ENCODE measurements at regions not wholly inside any gene's neighbourhood (a gene's known extent, or its start where the extent isn't known, plus 50 kb on each side); places are given as distances from the start of the nearest gene placed in this dataset.
"Not testable (repeated sequence)": the region's sequence is repeated elsewhere in the genome, so short reads cannot be mapped to it uniquely, and the experiment has no call there.

GRCh38 chr3:194028434-194029004 is 107.4 kb upstream of the HES1 start:
- no peak for DNase-seq

- no peak for DNase-seq
Measured at GRCh38 chr3:194029846-194030245, 106.1 kb upstream of the HES1 start.

GRCh38 chr3:194030372-194030771 is 105.6 kb upstream of the HES1 start:
- no peak for DNase-seq

- no peak for DNase-seq
Measured at GRCh38 chr3:194031349-194031748, 104.6 kb upstream of the HES1 start.

GRCh38 chr3:194031867-194032635 is 103.9 kb upstream of the HES1 start:
- no peak for DNase-seq

- DNase-seq, result no peak
Measured at GRCh38 chr3:194032828-194033435, 103.0 kb upstream of the HES1 start.

- DNase-seq, result no peak
Measured at GRCh38 chr3:194034346-194035336, 101.3 kb upstream of the HES1 start.

- DNase-seq, result no peak
Measured at GRCh38 chr3:194035406-194036138, 100.4 kb upstream of the HES1 start.

GRCh38 chr3:194036842-194037241 is 99.1 kb upstream of the HES1 start:
- no peak for DNase-seq

- not testable (repeated sequence) for DNase-seq
Measured at GRCh38 chr3:194038346-194038745, 97.6 kb upstream of the HES1 start.

GRCh38 chr3:194038960-194039359 is 97.0 kb upstream of the HES1 start:
- no peak for DNase-seq

- no peak for DNase-seq
Measured at GRCh38 chr3:194040516-194041273, 95.3 kb upstream of the HES1 start.

- no peak for DNase-seq
Measured at GRCh38 chr3:194042927-194043326, 93.0 kb upstream of the HES1 start.

GRCh38 chr3:194043516-194043915 is 92.4 kb upstream of the HES1 start:
- DNase-seq, result no peak

- DNase-seq, result no peak
Measured at GRCh38 chr3:194045289-194045688, 90.7 kb upstream of the HES1 start.

- DNase-seq, result no peak
Measured at GRCh38 chr3:194045919-194046318, 90.0 kb upstream of the HES1 start.

- DNase-seq, result no peak
Measured at GRCh38 chr3:194046531-194046930, 89.4 kb upstream of the HES1 start.

- DNase-seq, result no peak
Measured at GRCh38 chr3:194046995-194047645, 88.8 kb upstream of the HES1 start.

GRCh38 chr3:194049394-194049793 is 86.6 kb upstream of the HES1 start:
- DNase-seq, result no peak

- DNase-seq, result no peak
Measured at GRCh38 chr3:194050782-194051320, 85.1 kb upstream of the HES1 start.
